H9 (cell line): ENCODE measurements at regions not wholly inside any gene's neighbourhood (a gene's known extent, or its start where the extent isn't known, plus 50 kb on each side); places are given as distances from the start of the nearest gene placed in this dataset.

Experiments
- DNase-seq: peaks from one replicate; pipeline ENCODE4 v3.0.0-alpha.2; 2017
- H2AFZ ChIP-seq: one replicate; pipeline ENCODE4 v1.6.1; 2013; ENCODE audit warnings: mild to moderate bottlenecking, low read length, control low read depth, moderate library complexity
- H2AK5ac ChIP-seq: 2 replicates; pipeline ENCODE4 v1.6.1; 2013; ENCODE audit warnings: low read length, control low read depth, mixed read lengths; ENCODE audit not compliant: insufficient read length
- H2BK120ac ChIP-seq: one replicate; pipeline ENCODE4 v1.6.1; 2013; ENCODE audit warnings: low read depth, mild to moderate bottlenecking, low read length, control low read depth, inconsistent platforms; ENCODE audit not compliant: poor library complexity, severe bottlenecking
- H2BK12ac ChIP-seq: 2 replicates; pipeline ENCODE4 v1.6.1; 2013; ENCODE audit warnings: low read length, control low read depth, mixed read lengths, low read depth; ENCODE audit not compliant: insufficient read length
- H2BK15ac ChIP-seq: 2 replicates; pipeline ENCODE4 v1.6.1; 2013; ENCODE audit warnings: low read depth, low read length, control low read depth
- H2BK20ac ChIP-seq: one replicate; pipeline ENCODE4 v1.6.1; 2013; ENCODE audit warnings: low read depth, mild to moderate bottlenecking, low read length, control low read depth, inconsistent platforms; ENCODE audit not compliant: poor library complexity, severe bottlenecking
- H2BK5ac ChIP-seq: 2 replicates; pipeline ENCODE4 v1.6.1; 2013; ENCODE audit warnings: low read length, control low read depth, mixed read lengths; ENCODE audit not compliant: insufficient read length
- H3K14ac ChIP-seq: 2 replicates; pipeline ENCODE4 v1.6.1; 2013; ENCODE audit warnings: low read length, control low read depth; ENCODE audit not compliant: insufficient read depth
- H3K18ac ChIP-seq: 2 replicates; pipeline ENCODE4 v1.6.1; 2013; ENCODE audit warnings: low read depth, mild to moderate bottlenecking, mixed read lengths, low read length, control low read depth; ENCODE audit not compliant: insufficient read length
- H3K23ac ChIP-seq: 2 replicates; pipeline ENCODE4 v1.6.1; 2013; ENCODE audit warnings: low read length, control low read depth, mixed read lengths, low read depth; ENCODE audit not compliant: insufficient read length
- H3K23me2 ChIP-seq: 2 replicates; pipeline ENCODE4 v1.6.1; 2013; ENCODE audit warnings: low read depth, mild to moderate bottlenecking, mixed read lengths, low read length, control low read depth; ENCODE audit not compliant: insufficient read length, poor library complexity, severe bottlenecking
- H3K27ac ChIP-seq: 2 replicates; pipeline ENCODE4 v1.5.1; 2013; ENCODE audit warnings: low read length, control low read depth, mixed read lengths, low read depth; ENCODE audit not compliant: insufficient read length
- H3K27me3 ChIP-seq: 2 replicates; pipeline ENCODE4 v1.6.1; 2013; ENCODE audit warnings: low read length, control low read depth, inconsistent platforms; ENCODE audit not compliant: insufficient read depth
- H3K4ac ChIP-seq: 2 replicates; pipeline ENCODE4 v1.6.1; 2013; ENCODE audit warnings: low read depth, mild to moderate bottlenecking, control low read depth, inconsistent platforms, low read length, moderate library complexity
- H3K4me1 ChIP-seq: 2 replicates; pipeline ENCODE4 v1.6.1; 2013; ENCODE audit warnings: low read length, control low read depth, inconsistent platforms; ENCODE audit not compliant: insufficient read depth
- H3K4me2 ChIP-seq: 2 replicates; pipeline ENCODE4 v1.6.1; 2013; ENCODE audit warnings: low read length, control low read depth, mixed read lengths; ENCODE audit not compliant: insufficient read length, insufficient read depth
- H3K56ac ChIP-seq: 2 replicates; pipeline ENCODE4 v1.6.1; 2013; ENCODE audit warnings: low read depth, mild to moderate bottlenecking, mixed read lengths, low read length, control low read depth; ENCODE audit not compliant: insufficient read length
- H3K79me1 ChIP-seq: 2 replicates; pipeline ENCODE4 v1.6.1; 2013; ENCODE audit warnings: low read depth, mild to moderate bottlenecking, moderate library complexity, low read length, control low read depth, inconsistent platforms; ENCODE audit not compliant: insufficient read depth, poor library complexity, severe bottlenecking
- H3K79me2 ChIP-seq: 2 replicates; pipeline ENCODE4 v1.6.1; 2013; ENCODE audit warnings: low read length, control low read depth, inconsistent platforms; ENCODE audit not compliant: insufficient read depth
- H3K9ac ChIP-seq: 2 replicates; pipeline ENCODE4 v1.6.1; 2013; ENCODE audit warnings: low read length, control low read depth, mixed read lengths; ENCODE audit not compliant: insufficient read length; ENCODE audit errors: extremely low read depth
- H3K9me3 ChIP-seq: one replicate; pipeline ENCODE4 v1.6.1; 2013; ENCODE audit warnings: low read depth, low read length, inconsistent platforms; ENCODE audit not compliant: control insufficient read depth
- H3T11ph ChIP-seq: one replicate; pipeline ENCODE4 v1.6.1; 2013; ENCODE audit warnings: mild to moderate bottlenecking, low read length, control low read depth, inconsistent platforms
- H4K20me1 ChIP-seq: one replicate; pipeline ENCODE4 v1.6.1; 2013; ENCODE audit not compliant: control insufficient read depth, insufficient read length, insufficient read depth
- H4K5ac ChIP-seq: 2 replicates; pipeline ENCODE4 v1.6.1; 2013; ENCODE audit warnings: low read depth, mild to moderate bottlenecking, mixed read lengths, low read length, control low read depth; ENCODE audit not compliant: insufficient read length
- H4K8ac ChIP-seq: replicated peaks from 2 replicates; pipeline ENCODE4 v1.6.1; 2013; ENCODE audit warnings: low read length, control low read depth, mixed read lengths, low read depth; ENCODE audit not compliant: insufficient read length
- H4K91ac ChIP-seq: 2 replicates; pipeline ENCODE4 v1.6.1; 2013; ENCODE audit warnings: low read depth, mild to moderate bottlenecking, moderate library complexity, mixed read lengths, low read length, control low read depth; ENCODE audit not compliant: insufficient read length
- H3K27ac Mint-ChIP-seq, 3 experiments: 2 replicates in 2 of 3; 3 replicates in 1 of 3; pipeline ENCODE4 v1.8.0; 2020 to 2021; ENCODE audit warnings: mixed read lengths in 3 of 3, mild to moderate bottlenecking in 1 of 3, moderate library complexity in 1 of 3
- H3K27me3 Mint-ChIP-seq: 2 replicates; pipeline ENCODE4 v1.8.0; 2021; ENCODE audit warnings: low read depth, mild to moderate bottlenecking, moderate library complexity, mixed read lengths
- H3K36me3 Mint-ChIP-seq, 3 experiments: 2 replicates in 2 of 3; 3 replicates in 1 of 3; pipeline ENCODE4 v1.8.0; 2020 to 2021; ENCODE audit warnings: low read depth in 3 of 3, mixed read lengths in 3 of 3; ENCODE audit not compliant: insufficient read depth in 1 of 3
- H3K4me1 Mint-ChIP-seq, 2 experiments: 2 replicates each; pipeline ENCODE4 v1.8.0; 2020; ENCODE audit warnings: mixed read lengths in 2 of 2
- H3K4me3 Mint-ChIP-seq, 2 experiments: 2 replicates in 1 of 2; 3 replicates in 1 of 2; pipeline ENCODE4 v1.8.0; 2020 to 2021; ENCODE audit warnings: mild to moderate bottlenecking in 2 of 2, mixed read lengths in 2 of 2, moderate library complexity in 1 of 2
- H3K9me3 Mint-ChIP-seq, 2 experiments: 2 replicates in 1 of 2; 3 replicates in 1 of 2; pipeline ENCODE4 v1.8.0; 2020; ENCODE audit warnings: mild to moderate bottlenecking in 2 of 2, mixed read lengths in 2 of 2, moderate library complexity in 1 of 2
- CTCF ChIP-seq: fragments of 200-600 bp; sonication (generic); conservative IDR thresholded peaks from 3 replicates; pipeline ENCODE4 v1.8.0; 2021; ENCODE audit warnings: antibody characterized with exemption, mild to moderate bottlenecking
- WGBS: extraction: QIAGEN DNeasy Blood & Tissue Kit; methylation state at CpG from one replicate; pipeline ENCODE4 v1.1.7; 2013; ENCODE audit warnings: missing lambda C conversion rate, low lambda C conversion rate, mixed read lengths; ENCODE audit not compliant: insufficient read length; ENCODE audit errors: extremely low coverage; 5-methylcytosine and 5-hydroxymethylcytosine counted together

GRCh38 chr7:66415659-66416265 lies 210.6 kb downstream of the TPST1 start:
- no peaks in the 10 kb centered on the region; the same call in 1 of the 2 replicates for H3K27me3 ChIP-seq
- no peak overlapping the region for H3K18ac ChIP-seq
- no peak overlapping the region for H3K23ac ChIP-seq
- peaks cover 6 to 7% of the 10 kb centered on the region in 2 experiments; a peak in 3 of 4 replicates for H3K4me1 Mint-ChIP-seq
- H3K56ac ChIP-seq, result no peak overlapping the region
- no peak overlapping the region for H3K9ac ChIP-seq
- no peaks in the 10 kb centered on the region for H3K9me3 ChIP-seq
- no peak overlapping the region for H3T11ph ChIP-seq
- no peak overlapping the region for H2BK15ac ChIP-seq
- H2AK5ac ChIP-seq, result no peak overlapping the region
- WGBS, result no CpG with 5 or more reads among the region's 4 CpGs
- no peak overlapping the region for H2BK5ac ChIP-seq
- H3K4ac ChIP-seq, result no peak overlapping the region
- no peak overlapping the region for H4K8ac ChIP-seq
- H3K27me3 Mint-ChIP-seq, result peaks cover 12% of the 10 kb centered on the region
- H3K27ac ChIP-seq, result no peak overlapping the region
- no peak overlapping the region for H2AFZ ChIP-seq
- no peaks in the 10 kb centered on the region; the same call in 1 of the 2 replicates for H3K4me1 ChIP-seq
- no peak overlapping the region for H4K5ac ChIP-seq
- H2BK20ac ChIP-seq, result no peak overlapping the region
- H3K79me2 ChIP-seq, result no peaks in the 10 kb centered on the region
- H3K27ac Mint-ChIP-seq, result no peak overlapping the region; a peak in 1 of 7 replicates
- no peak overlapping the region for H4K91ac ChIP-seq
- no peak overlapping the region for H2BK120ac ChIP-seq
- no peaks in the 10 kb centered on the region for H4K20me1 ChIP-seq
- no peaks in the 10 kb centered on the region; a peak in 1 of 7 replicates for H3K36me3 Mint-ChIP-seq
- no peak for TF ChIP-seq CTCF
- H3K14ac ChIP-seq, result no peak overlapping the region
- H3K23me2 ChIP-seq, result no peaks in the 10 kb centered on the region
- no peak overlapping the region for H3K4me3 Mint-ChIP-seq
- no peak overlapping the region for H3K4me2 ChIP-seq
- no peaks in the 10 kb centered on the region for H3K79me1 ChIP-seq
- H3K9me3 Mint-ChIP-seq, result peaks cover 3 to 5% of the 10 kb centered on the region in 2 experiments; a peak in 3 of 5 replicates
- H2BK12ac ChIP-seq, result no peak overlapping the region
- no peak for DNase-seq
